H9 (cell line): ENCODE measurements at regions not wholly inside any gene's neighbourhood (a gene's known extent, or its start where the extent isn't known, plus 50 kb on each side); places are given as distances from the start of the nearest gene placed in this dataset.

Source experiments
- DNase-seq: peaks from one replicate; pipeline ENCODE4 v3.0.0-alpha.2; 2017
- H2AFZ ChIP-seq: one replicate; pipeline ENCODE4 v1.6.1; 2013; ENCODE audit warnings: mild to moderate bottlenecking, low read length, control low read depth, moderate library complexity
- H2AK5ac ChIP-seq: 2 replicates; pipeline ENCODE4 v1.6.1; 2013; ENCODE audit warnings: low read length, control low read depth, mixed read lengths; ENCODE audit not compliant: insufficient read length
- H2BK120ac ChIP-seq: one replicate; pipeline ENCODE4 v1.6.1; 2013; ENCODE audit warnings: low read depth, mild to moderate bottlenecking, low read length, control low read depth, inconsistent platforms; ENCODE audit not compliant: poor library complexity, severe bottlenecking
- H2BK12ac ChIP-seq: 2 replicates; pipeline ENCODE4 v1.6.1; 2013; ENCODE audit warnings: low read length, control low read depth, mixed read lengths, low read depth; ENCODE audit not compliant: insufficient read length
- H2BK15ac ChIP-seq: 2 replicates; pipeline ENCODE4 v1.6.1; 2013; ENCODE audit warnings: low read depth, low read length, control low read depth
- H2BK20ac ChIP-seq: one replicate; pipeline ENCODE4 v1.6.1; 2013; ENCODE audit warnings: low read depth, mild to moderate bottlenecking, low read length, control low read depth, inconsistent platforms; ENCODE audit not compliant: poor library complexity, severe bottlenecking
- H2BK5ac ChIP-seq: 2 replicates; pipeline ENCODE4 v1.6.1; 2013; ENCODE audit warnings: low read length, control low read depth, mixed read lengths; ENCODE audit not compliant: insufficient read length
- H3K14ac ChIP-seq: 2 replicates; pipeline ENCODE4 v1.6.1; 2013; ENCODE audit warnings: low read length, control low read depth; ENCODE audit not compliant: insufficient read depth
- H3K18ac ChIP-seq: 2 replicates; pipeline ENCODE4 v1.6.1; 2013; ENCODE audit warnings: low read depth, mild to moderate bottlenecking, mixed read lengths, low read length, control low read depth; ENCODE audit not compliant: insufficient read length
- H3K23ac ChIP-seq: 2 replicates; pipeline ENCODE4 v1.6.1; 2013; ENCODE audit warnings: low read length, control low read depth, mixed read lengths, low read depth; ENCODE audit not compliant: insufficient read length
- H3K23me2 ChIP-seq: 2 replicates; pipeline ENCODE4 v1.6.1; 2013; ENCODE audit warnings: low read depth, mild to moderate bottlenecking, mixed read lengths, low read length, control low read depth; ENCODE audit not compliant: insufficient read length, poor library complexity, severe bottlenecking
- H3K27ac ChIP-seq: 2 replicates; pipeline ENCODE4 v1.5.1; 2013; ENCODE audit warnings: low read length, control low read depth, mixed read lengths, low read depth; ENCODE audit not compliant: insufficient read length
- H3K27me3 ChIP-seq: 2 replicates; pipeline ENCODE4 v1.6.1; 2013; ENCODE audit warnings: low read length, control low read depth, inconsistent platforms; ENCODE audit not compliant: insufficient read depth
- H3K4ac ChIP-seq: 2 replicates; pipeline ENCODE4 v1.6.1; 2013; ENCODE audit warnings: low read depth, mild to moderate bottlenecking, control low read depth, inconsistent platforms, low read length, moderate library complexity
- H3K4me1 ChIP-seq: 2 replicates; pipeline ENCODE4 v1.6.1; 2013; ENCODE audit warnings: low read length, control low read depth, inconsistent platforms; ENCODE audit not compliant: insufficient read depth
- H3K4me2 ChIP-seq: 2 replicates; pipeline ENCODE4 v1.6.1; 2013; ENCODE audit warnings: low read length, control low read depth, mixed read lengths; ENCODE audit not compliant: insufficient read length, insufficient read depth
- H3K56ac ChIP-seq: 2 replicates; pipeline ENCODE4 v1.6.1; 2013; ENCODE audit warnings: low read depth, mild to moderate bottlenecking, mixed read lengths, low read length, control low read depth; ENCODE audit not compliant: insufficient read length
- H3K79me1 ChIP-seq: 2 replicates; pipeline ENCODE4 v1.6.1; 2013; ENCODE audit warnings: low read depth, mild to moderate bottlenecking, moderate library complexity, low read length, control low read depth, inconsistent platforms; ENCODE audit not compliant: insufficient read depth, poor library complexity, severe bottlenecking
- H3K79me2 ChIP-seq: 2 replicates; pipeline ENCODE4 v1.6.1; 2013; ENCODE audit warnings: low read length, control low read depth, inconsistent platforms; ENCODE audit not compliant: insufficient read depth
- H3K9ac ChIP-seq: 2 replicates; pipeline ENCODE4 v1.6.1; 2013; ENCODE audit warnings: low read length, control low read depth, mixed read lengths; ENCODE audit not compliant: insufficient read length; ENCODE audit errors: extremely low read depth
- H3K9me3 ChIP-seq: one replicate; pipeline ENCODE4 v1.6.1; 2013; ENCODE audit warnings: low read depth, low read length, inconsistent platforms; ENCODE audit not compliant: control insufficient read depth
- H3T11ph ChIP-seq: one replicate; pipeline ENCODE4 v1.6.1; 2013; ENCODE audit warnings: mild to moderate bottlenecking, low read length, control low read depth, inconsistent platforms
- H4K20me1 ChIP-seq: one replicate; pipeline ENCODE4 v1.6.1; 2013; ENCODE audit not compliant: control insufficient read depth, insufficient read length, insufficient read depth
- H4K5ac ChIP-seq: 2 replicates; pipeline ENCODE4 v1.6.1; 2013; ENCODE audit warnings: low read depth, mild to moderate bottlenecking, mixed read lengths, low read length, control low read depth; ENCODE audit not compliant: insufficient read length
- H4K8ac ChIP-seq: replicated peaks from 2 replicates; pipeline ENCODE4 v1.6.1; 2013; ENCODE audit warnings: low read length, control low read depth, mixed read lengths, low read depth; ENCODE audit not compliant: insufficient read length
- H4K91ac ChIP-seq: 2 replicates; pipeline ENCODE4 v1.6.1; 2013; ENCODE audit warnings: low read depth, mild to moderate bottlenecking, moderate library complexity, mixed read lengths, low read length, control low read depth; ENCODE audit not compliant: insufficient read length
- H3K27ac Mint-ChIP-seq, 3 experiments: 2 replicates in 2 of 3; 3 replicates in 1 of 3; pipeline ENCODE4 v1.8.0; 2020 to 2021; ENCODE audit warnings: mixed read lengths in 3 of 3, mild to moderate bottlenecking in 1 of 3, moderate library complexity in 1 of 3
- H3K27me3 Mint-ChIP-seq: 2 replicates; pipeline ENCODE4 v1.8.0; 2021; ENCODE audit warnings: low read depth, mild to moderate bottlenecking, moderate library complexity, mixed read lengths
- H3K36me3 Mint-ChIP-seq, 3 experiments: 2 replicates in 2 of 3; 3 replicates in 1 of 3; pipeline ENCODE4 v1.8.0; 2020 to 2021; ENCODE audit warnings: low read depth in 3 of 3, mixed read lengths in 3 of 3; ENCODE audit not compliant: insufficient read depth in 1 of 3
- H3K4me1 Mint-ChIP-seq, 2 experiments: 2 replicates each; pipeline ENCODE4 v1.8.0; 2020; ENCODE audit warnings: mixed read lengths in 2 of 2
- H3K4me3 Mint-ChIP-seq, 2 experiments: 2 replicates in 1 of 2; 3 replicates in 1 of 2; pipeline ENCODE4 v1.8.0; 2020 to 2021; ENCODE audit warnings: mild to moderate bottlenecking in 2 of 2, mixed read lengths in 2 of 2, moderate library complexity in 1 of 2
- H3K9me3 Mint-ChIP-seq, 2 experiments: 2 replicates in 1 of 2; 3 replicates in 1 of 2; pipeline ENCODE4 v1.8.0; 2020; ENCODE audit warnings: mild to moderate bottlenecking in 2 of 2, mixed read lengths in 2 of 2, moderate library complexity in 1 of 2
- WGBS: extraction: QIAGEN DNeasy Blood & Tissue Kit; methylation state at CpG from one replicate; pipeline ENCODE4 v1.1.7; 2013; ENCODE audit warnings: missing lambda C conversion rate, low lambda C conversion rate, mixed read lengths; ENCODE audit not compliant: insufficient read length; ENCODE audit errors: extremely low coverage; 5-methylcytosine and 5-hydroxymethylcytosine counted together
- TF ChIP-seq, protein P1 (sequence below): fragments of 200-600 bp; sonication (generic); conservative IDR thresholded peaks from 3 replicates; pipeline ENCODE4 v1.8.0; 2021; ENCODE audit warnings: antibody characterized with exemption, mild to moderate bottlenecking

DNA sequence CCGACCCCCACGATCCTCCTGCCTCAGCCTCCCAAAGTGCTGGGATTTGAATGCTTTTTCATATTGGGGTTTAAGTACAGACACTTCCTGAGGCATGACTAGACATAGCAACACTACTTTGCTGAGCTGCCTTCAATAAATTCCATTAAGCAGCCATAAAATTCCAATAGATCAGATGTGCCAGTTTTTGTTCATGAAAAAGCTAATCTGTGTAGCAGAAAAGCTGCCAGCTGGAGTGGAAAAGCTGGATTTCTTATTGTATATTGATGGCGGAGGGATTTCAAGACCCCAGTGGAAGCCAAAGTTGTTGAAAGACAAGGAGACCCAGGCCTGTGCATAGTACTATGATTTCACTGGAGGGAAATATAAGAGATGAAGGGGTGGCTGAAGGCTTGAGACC lies 209.0 kb upstream of the NUDT4 start:
- no peaks in the 10 kb centered on the region for H3K4me1 ChIP-seq
- no peaks in the 10 kb centered on the region for H3K36me3 Mint-ChIP-seq
- H3K27ac Mint-ChIP-seq = no peak overlapping the region
- peaks cover 63% of the 10 kb centered on the region for H3K27me3 Mint-ChIP-seq
- TF ChIP-seq, protein P1, sequence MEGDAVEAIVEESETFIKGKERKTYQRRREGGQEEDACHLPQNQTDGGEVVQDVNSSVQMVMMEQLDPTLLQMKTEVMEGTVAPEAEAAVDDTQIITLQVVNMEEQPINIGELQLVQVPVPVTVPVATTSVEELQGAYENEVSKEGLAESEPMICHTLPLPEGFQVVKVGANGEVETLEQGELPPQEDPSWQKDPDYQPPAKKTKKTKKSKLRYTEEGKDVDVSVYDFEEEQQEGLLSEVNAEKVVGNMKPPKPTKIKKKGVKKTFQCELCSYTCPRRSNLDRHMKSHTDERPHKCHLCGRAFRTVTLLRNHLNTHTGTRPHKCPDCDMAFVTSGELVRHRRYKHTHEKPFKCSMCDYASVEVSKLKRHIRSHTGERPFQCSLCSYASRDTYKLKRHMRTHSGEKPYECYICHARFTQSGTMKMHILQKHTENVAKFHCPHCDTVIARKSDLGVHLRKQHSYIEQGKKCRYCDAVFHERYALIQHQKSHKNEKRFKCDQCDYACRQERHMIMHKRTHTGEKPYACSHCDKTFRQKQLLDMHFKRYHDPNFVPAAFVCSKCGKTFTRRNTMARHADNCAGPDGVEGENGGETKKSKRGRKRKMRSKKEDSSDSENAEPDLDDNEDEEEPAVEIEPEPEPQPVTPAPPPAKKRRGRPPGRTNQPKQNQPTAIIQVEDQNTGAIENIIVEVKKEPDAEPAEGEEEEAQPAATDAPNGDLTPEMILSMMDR = no peak
- no peaks in the 10 kb centered on the region; a peak in 1 of 5 replicates for H3K9me3 Mint-ChIP-seq
- no peak overlapping the region for H2AK5ac ChIP-seq
- no peak overlapping the region for H2BK120ac ChIP-seq
- H2AFZ ChIP-seq = no peak overlapping the region
- H3K56ac ChIP-seq = no peak overlapping the region
- no peak overlapping the region for H3K4me2 ChIP-seq
- no peak overlapping the region for H3K23ac ChIP-seq
- H3K79me2 ChIP-seq = no peaks in the 10 kb centered on the region
- H4K91ac ChIP-seq = no peak overlapping the region
- no peak overlapping the region for H4K5ac ChIP-seq
- H2BK5ac ChIP-seq = no peak overlapping the region
- H3K9ac ChIP-seq = no peak overlapping the region
- H3K79me1 ChIP-seq = no peaks in the 10 kb centered on the region
- H3K23me2 ChIP-seq = no peaks in the 10 kb centered on the region
- WGBS = no CpG with 5 or more reads among the region's 3 CpGs
- H4K8ac ChIP-seq = no peak overlapping the region
- H3K18ac ChIP-seq = no peak overlapping the region
- no peak overlapping the region for H2BK20ac ChIP-seq
- no peak overlapping the region for H3K27ac ChIP-seq
- no peak overlapping the region for H3K14ac ChIP-seq
- no peak for DNase-seq
- H3K4ac ChIP-seq = no peak overlapping the region
- H3K4me1 Mint-ChIP-seq = peaks cover 17 to 18% of the 10 kb centered on the region in 2 experiments
- no peaks in the 10 kb centered on the region for H3K9me3 ChIP-seq
- no peaks in the 10 kb centered on the region for H4K20me1 ChIP-seq
- no peak overlapping the region for H3K4me3 Mint-ChIP-seq
- H3K27me3 ChIP-seq = peaks cover 2% of the 10 kb centered on the region; the same call in 1 of the 2 replicates
- no peak overlapping the region for H2BK15ac ChIP-seq
- no peak overlapping the region for H3T11ph ChIP-seq
- H2BK12ac ChIP-seq = no peak overlapping the region
